ENCODE measurements at regions not wholly inside any gene's neighbourhood (a gene's known extent, or its start where the extent isn't known, plus 50 kb on each side); places are given as distances from the start of the nearest gene placed in this dataset.

GRCh38 chr17:34527908-34528470 lies 51.4 kb upstream of the TMEM132E start:
- Histone ChIP-seq H3K27me3 (peaks cover 50% of the 10 kb centered on the region), H3K9me3 (no peaks in the 10 kb centered on the region), H3K4me1 (peaks cover 0 to 3% (median 0%) of the 10 kb centered on the region in 3 donors), H3K27ac (no peak overlapping the region), H3K4me3 (no peak overlapping the region), H3K36me3 (no peaks in the 10 kb centered on the region)
- WGBS, 2 donors (ENCODE audit: low coverage in 1 of 2) = 51 to 63% methylated on average over 13 of the region's 13 CpGs
- no peak for ATAC-seq
- TF ChIP-seq POLR2AphosphoS5 (IDR thresholded peaks at IDR 0.05) (no peak), POLR2A (IDR thresholded peaks at IDR 0.05) (no peak), CTCF (IDR thresholded peaks at IDR 0.05) (no peak), EP300 (IDR thresholded peaks at IDR 0.05) (no peak)

DNA sequence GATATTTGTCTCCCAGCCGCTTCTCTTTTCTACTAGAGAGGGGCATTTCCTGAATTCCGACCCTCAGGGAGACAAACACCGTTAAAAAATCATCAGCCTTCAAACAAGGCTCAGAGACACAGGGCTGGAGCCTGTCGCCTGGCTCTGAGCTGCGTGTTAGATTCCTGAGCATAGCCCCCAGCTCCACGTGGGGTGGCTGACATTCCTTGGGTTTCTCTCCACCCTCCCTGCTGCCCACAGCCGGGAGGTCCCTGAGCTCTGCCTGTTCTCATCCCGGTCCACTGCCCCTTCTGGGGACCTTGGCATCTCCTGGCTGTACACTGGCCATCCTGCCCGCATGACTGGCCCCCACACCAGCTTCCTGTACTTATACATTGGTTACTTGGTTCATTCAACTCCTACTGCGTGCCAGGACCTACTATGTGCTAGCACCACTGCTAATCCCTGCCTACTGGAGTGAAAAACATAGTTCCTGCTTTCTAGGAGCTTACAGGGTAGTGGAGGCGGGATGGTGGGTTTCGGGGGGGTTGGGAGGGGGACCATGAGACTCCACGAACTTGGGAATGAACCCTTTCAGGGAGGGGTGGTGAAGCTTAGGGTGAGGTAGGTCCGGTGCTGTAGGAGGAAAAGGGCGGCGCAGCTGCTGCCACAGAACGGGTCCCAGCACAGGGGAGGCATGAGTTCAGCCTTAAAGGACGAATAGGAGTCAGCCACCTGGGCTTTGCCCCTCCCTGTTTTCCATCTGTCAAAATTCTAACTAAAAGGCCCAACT lies 52.1 kb upstream of the TMEM132E start:
- Histone ChIP-seq H3K36me3 (no peaks in the 10 kb centered on the region), H3K27ac (no peak overlapping the region), H3K4me3 (no peak overlapping the region), H3K4me1 (no peaks in the 10 kb centered on the region), H3K27me3 (peaks cover 51% of the 10 kb centered on the region), H3K9me3 (no peaks in the 10 kb centered on the region)
- no peak for ATAC-seq
- WGBS, 2 donors (ENCODE audit: low coverage in 1 of 2) = 17 to 22% methylated on average over 5 to 14 of the region's 18 CpGs
- TF ChIP-seq POLR2A (IDR thresholded peaks at IDR 0.05) (no peak), POLR2AphosphoS5 (IDR thresholded peaks at IDR 0.05) (no peak), CTCF (IDR thresholded peaks at IDR 0.05) (no peak), EP300 (IDR thresholded peaks at IDR 0.05) (no peak)

GRCh38 chr17:34525651-34526050 lies 53.7 kb upstream of the TMEM132E start:
- ATAC-seq = no peak
- no peaks in the 10 kb centered on the region for H3K36me3 ChIP-seq
- no peaks in the 10 kb centered on the region for H3K9me3 ChIP-seq
- no peak overlapping the region for H3K27ac ChIP-seq
- H3K4me1 ChIP-seq = no peaks in the 10 kb centered on the region
- no peak overlapping the region for H3K4me3 ChIP-seq
- H3K27me3 ChIP-seq = peaks cover 62% of the 10 kb centered on the region
- WGBS, 2 donors (ENCODE audit: low coverage in 1 of 2) = 0 to 25% methylated on average over 1 to 3 of the region's 4 CpGs
- TF ChIP-seq EP300 (IDR thresholded peaks at IDR 0.05) = no peak
- TF ChIP-seq POLR2AphosphoS5 (IDR thresholded peaks at IDR 0.05) = no peak
- TF ChIP-seq POLR2A (IDR thresholded peaks at IDR 0.05) = no peak
- TF ChIP-seq CTCF (IDR thresholded peaks at IDR 0.05) = no peak

- peaks cover 48% of the 10 kb centered on the region for H3K27me3 ChIP-seq
- no peaks in the 10 kb centered on the region for H3K36me3 ChIP-seq
- H3K4me1 ChIP-seq = no peaks in the 10 kb centered on the region
- H3K27ac ChIP-seq = no peak overlapping the region
- no peak overlapping the region for H3K4me3 ChIP-seq
- 60 to 82% methylated on average over 2 of the region's 11 CpGs for WGBS, 2 donors (ENCODE audit: low coverage in 1 of 2)
- TF ChIP-seq POLR2A (IDR thresholded peaks at IDR 0.05) (no peak), EP300 (IDR thresholded peaks at IDR 0.05) (no peak), CTCF (IDR thresholded peaks at IDR 0.05) (no peak), POLR2AphosphoS5 (IDR thresholded peaks at IDR 0.05) (no peak)
- no peak for ATAC-seq
- no peaks in the 10 kb centered on the region for H3K9me3 ChIP-seq
Measured at GRCh38 chr17:34521955-34522354, 57.4 kb upstream of the TMEM132E start.

GRCh38 chr17:34519282-34519681 lies 60.1 kb upstream of the TMEM132E start:
- TF ChIP-seq POLR2A (IDR thresholded peaks at IDR 0.05) (no peak), CTCF (IDR thresholded peaks at IDR 0.05) (no peak), EP300 (IDR thresholded peaks at IDR 0.05) (no peak), POLR2AphosphoS5 (IDR thresholded peaks at IDR 0.05) (no peak)
- Histone ChIP-seq H3K4me1 (no peaks in the 10 kb centered on the region), H3K27me3 (peaks cover 42% of the 10 kb centered on the region), H3K9me3 (no peaks in the 10 kb centered on the region), H3K36me3 (no peaks in the 10 kb centered on the region), H3K4me3 (no peak overlapping the region), H3K27ac (no peak overlapping the region)
- ATAC-seq = no peak
- WGBS, 2 donors (ENCODE audit: low coverage in 1 of 2) = 24 to 45% methylated on average over 2 to 3 of the region's 6 CpGs
